ENCODE measurements at regions not wholly inside any gene's neighbourhood (a gene's known extent, or its start where the extent isn't known, plus 50 kb on each side); places are given as distances from the start of the nearest gene placed in this dataset.
"Not testable (repeated sequence)": the region's sequence is repeated elsewhere in the genome, so short reads cannot be mapped to it uniquely, and the experiment has no call there.

DNA sequence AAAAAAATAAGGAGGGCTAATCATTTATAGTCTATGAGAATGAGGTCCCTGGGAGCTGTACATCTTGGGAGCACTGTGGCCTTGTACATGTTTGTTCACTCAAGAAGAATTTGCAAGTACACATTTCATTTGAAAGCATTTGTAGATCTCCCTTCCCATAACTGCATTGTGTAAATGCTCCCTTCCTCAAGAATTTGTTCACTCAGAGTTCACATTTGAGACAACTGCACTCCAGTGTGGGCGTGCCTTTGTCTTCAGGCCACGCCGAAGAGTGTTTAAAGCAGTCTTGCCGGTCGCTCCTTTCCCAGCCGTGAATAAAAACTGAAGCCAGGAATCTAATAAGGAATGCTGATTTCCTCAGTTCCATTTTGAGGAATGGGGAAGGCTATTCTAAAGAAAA lies 291.1 kb upstream of the LYZL1 start:
- H3K27me3 Mint-ChIP-seq (ENCODE audit: insufficient read depth) = no peaks in the 10 kb centered on the region
- H3K9me3 Mint-ChIP-seq = no peaks in the 10 kb centered on the region
- no peaks in the 10 kb centered on the region for H3K36me3 Mint-ChIP-seq (ENCODE audit: low read depth)
- DNase-seq (ENCODE audit: low spot score) = no peak
- no peak overlapping the region for H3K4me3 Mint-ChIP-seq
- H3K27ac Mint-ChIP-seq = no peak overlapping the region
- intact Hi-C loops (cut with micrococcal nuclease) = no loop called here
- H3K4me1 Mint-ChIP-seq (ENCODE audit: low read depth) = no peaks in the 10 kb centered on the region

DNA sequence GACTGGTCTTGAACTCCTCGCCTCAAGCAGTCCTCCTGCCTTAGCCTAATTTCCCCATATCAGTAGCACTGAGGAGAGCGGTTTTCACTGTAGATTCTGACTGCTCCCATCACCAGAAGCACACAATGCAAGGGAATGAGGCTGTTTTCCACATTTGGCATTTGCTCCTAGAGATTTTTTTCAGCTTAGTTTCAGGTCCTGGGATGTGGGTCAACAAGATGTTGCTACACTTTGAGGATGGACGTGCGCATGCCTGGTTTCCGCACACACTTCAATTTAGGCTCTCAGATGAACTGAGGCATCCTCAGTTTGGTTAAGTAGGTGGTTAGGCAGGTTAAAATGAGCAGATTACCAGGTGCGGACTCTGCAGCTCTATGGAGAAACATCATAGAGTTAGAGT lies 287.1 kb upstream of the LYZL1 start:
- Mint-ChIP-seq H3K4me1 (ENCODE audit: low read depth) (no peaks in the 10 kb centered on the region), H3K4me3 (no peak overlapping the region), H3K36me3 (ENCODE audit: low read depth) (no peaks in the 10 kb centered on the region), H3K27me3 (ENCODE audit: insufficient read depth) (no peaks in the 10 kb centered on the region), H3K27ac (no peak overlapping the region), H3K9me3 (no peaks in the 10 kb centered on the region)
- intact Hi-C loops (cut with micrococcal nuclease) = no loop called here
- DNase-seq (ENCODE audit: low spot score) = no peak

DNA sequence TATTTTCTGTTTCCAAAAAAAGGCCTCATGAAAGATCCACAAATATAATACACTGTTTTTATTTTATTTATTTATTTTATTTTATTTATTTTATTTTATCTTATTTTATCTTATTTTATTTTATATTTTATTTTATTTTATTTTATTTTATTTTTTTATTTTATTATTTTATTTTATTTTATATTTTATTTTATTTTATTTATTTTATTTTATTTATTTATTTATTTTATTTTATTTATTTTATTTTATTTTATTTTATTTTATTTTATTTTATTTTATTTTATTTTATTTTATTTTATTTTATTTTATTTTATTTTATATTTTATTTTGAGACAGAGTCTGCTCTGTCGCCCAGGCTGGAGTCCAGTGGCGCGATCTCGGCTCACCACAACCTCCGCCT lies 285.9 kb upstream of the LYZL1 start:
- H3K4me3 Mint-ChIP-seq; DNase-seq (ENCODE audit: low spot score); H3K4me1 Mint-ChIP-seq (ENCODE audit: low read depth); H3K27ac Mint-ChIP-seq; H3K9me3 Mint-ChIP-seq; H3K36me3 Mint-ChIP-seq (ENCODE audit: low read depth); intact Hi-C loops (cut with micrococcal nuclease); H3K27me3 Mint-ChIP-seq (ENCODE audit: insufficient read depth): not testable (repeated sequence)

DNA sequence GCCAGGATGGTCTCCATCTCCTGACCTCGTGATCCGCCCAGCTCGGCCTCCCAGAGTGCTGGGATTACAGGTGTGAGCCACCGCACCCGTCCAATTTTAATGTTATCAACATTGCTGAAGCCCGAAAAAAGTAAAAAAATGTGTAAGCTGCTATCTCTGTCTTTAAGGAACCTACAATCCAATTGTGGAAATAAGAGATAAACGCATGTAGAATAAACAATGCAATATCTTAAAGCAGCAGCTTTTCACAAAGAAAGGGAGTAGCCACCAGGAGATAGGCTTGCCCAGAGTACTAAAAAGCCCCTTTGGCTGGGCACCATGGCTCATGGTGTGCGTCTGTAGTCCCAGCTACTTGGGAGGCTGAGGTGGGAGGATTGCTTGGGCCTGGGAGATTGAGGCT lies 282.9 kb upstream of the LYZL1 start:
- no peaks in the 10 kb centered on the region for H3K9me3 Mint-ChIP-seq
- no peak overlapping the region for H3K27ac Mint-ChIP-seq
- intact Hi-C loops (cut with micrococcal nuclease) = no loop called here
- no peak overlapping the region for H3K4me3 Mint-ChIP-seq
- H3K36me3 Mint-ChIP-seq (ENCODE audit: low read depth) = no peaks in the 10 kb centered on the region
- no peaks in the 10 kb centered on the region for H3K4me1 Mint-ChIP-seq (ENCODE audit: low read depth)
- DNase-seq (ENCODE audit: low spot score) = no peak
- H3K27me3 Mint-ChIP-seq (ENCODE audit: insufficient read depth) = peaks cover 5% of the 10 kb centered on the region

DNA sequence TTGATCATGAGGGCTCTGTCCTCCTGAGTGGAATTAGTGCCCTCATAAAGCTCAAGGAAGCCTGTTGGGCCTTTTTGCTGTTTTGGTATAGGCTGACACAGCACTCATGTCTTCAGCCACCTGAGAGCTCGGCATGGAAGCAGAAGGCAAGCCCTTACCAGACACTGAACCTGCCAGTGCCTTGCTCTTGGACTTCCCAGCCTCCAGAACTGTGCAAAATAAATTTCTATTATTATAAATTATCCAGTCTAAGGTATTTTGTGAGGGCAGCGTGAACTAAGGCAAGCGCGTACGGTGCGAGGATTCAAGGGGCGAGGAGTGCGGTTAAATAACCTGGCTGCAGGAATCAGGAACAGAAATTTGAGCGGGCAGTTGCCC lies 281.5 kb upstream of the LYZL1 start:
- no peak overlapping the region for H3K4me3 Mint-ChIP-seq
- H3K36me3 Mint-ChIP-seq (ENCODE audit: low read depth) = no peaks in the 10 kb centered on the region
- peaks cover 5% of the 10 kb centered on the region for H3K27me3 Mint-ChIP-seq (ENCODE audit: insufficient read depth)
- DNase-seq (ENCODE audit: low spot score) = no peak
- no peaks in the 10 kb centered on the region for H3K4me1 Mint-ChIP-seq (ENCODE audit: low read depth)
- intact Hi-C loops (cut with micrococcal nuclease) = no loop called here
- H3K9me3 Mint-ChIP-seq = no peaks in the 10 kb centered on the region
- H3K27ac Mint-ChIP-seq = no peak overlapping the region

DNA sequence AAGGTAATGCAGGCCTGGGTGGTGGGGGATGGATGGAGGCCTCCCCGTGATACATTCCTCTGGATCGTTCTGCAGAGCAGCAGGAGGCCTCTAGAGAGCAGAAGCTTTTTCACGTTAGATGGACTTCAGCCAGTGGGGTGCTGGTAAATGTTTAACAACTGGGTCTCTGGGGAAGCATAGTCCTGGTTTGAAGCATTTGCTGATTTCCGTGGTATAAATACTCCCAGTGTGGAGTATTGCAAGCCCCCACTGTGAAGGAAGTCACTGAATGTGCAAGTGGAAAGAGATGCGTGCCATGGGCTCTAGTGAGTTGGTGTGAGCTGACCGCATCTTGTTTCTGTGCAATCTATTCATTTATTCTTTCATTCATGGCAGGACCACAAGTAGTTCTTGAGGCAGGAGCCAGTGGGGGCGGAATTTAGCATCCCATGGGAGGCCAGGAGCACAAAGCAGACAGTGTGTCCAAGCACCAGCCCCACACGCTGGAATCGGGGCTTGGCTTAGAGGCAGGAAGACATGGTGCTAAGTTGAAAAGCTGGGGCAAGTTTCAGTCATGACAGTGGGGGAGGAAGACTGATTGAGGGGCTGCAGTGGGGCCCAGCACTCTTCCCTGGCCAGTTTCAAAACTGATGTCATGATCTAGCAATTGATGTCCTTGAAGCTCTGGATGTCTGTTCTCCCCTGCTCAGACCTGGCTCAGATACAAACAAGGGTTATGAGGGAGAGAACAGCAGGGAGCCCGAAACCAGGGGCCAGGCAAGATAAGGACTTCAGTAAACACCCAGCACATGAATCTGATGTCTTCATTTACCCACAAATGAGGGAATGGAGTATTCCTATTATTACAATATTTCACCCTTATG lies 280.9 kb upstream of the LYZL1 start:
- H3K27me3 Mint-ChIP-seq (ENCODE audit: insufficient read depth) = peaks cover 5% of the 10 kb centered on the region
- no peak overlapping the region for H3K27ac Mint-ChIP-seq
- DNase-seq (ENCODE audit: low spot score) = no peak
- no peaks in the 10 kb centered on the region for H3K9me3 Mint-ChIP-seq
- intact Hi-C loops (cut with micrococcal nuclease) = no loop called here
- H3K4me1 Mint-ChIP-seq (ENCODE audit: low read depth) = no peaks in the 10 kb centered on the region
- no peaks in the 10 kb centered on the region for H3K36me3 Mint-ChIP-seq (ENCODE audit: low read depth)
- no peak overlapping the region for H3K4me3 Mint-ChIP-seq

DNA sequence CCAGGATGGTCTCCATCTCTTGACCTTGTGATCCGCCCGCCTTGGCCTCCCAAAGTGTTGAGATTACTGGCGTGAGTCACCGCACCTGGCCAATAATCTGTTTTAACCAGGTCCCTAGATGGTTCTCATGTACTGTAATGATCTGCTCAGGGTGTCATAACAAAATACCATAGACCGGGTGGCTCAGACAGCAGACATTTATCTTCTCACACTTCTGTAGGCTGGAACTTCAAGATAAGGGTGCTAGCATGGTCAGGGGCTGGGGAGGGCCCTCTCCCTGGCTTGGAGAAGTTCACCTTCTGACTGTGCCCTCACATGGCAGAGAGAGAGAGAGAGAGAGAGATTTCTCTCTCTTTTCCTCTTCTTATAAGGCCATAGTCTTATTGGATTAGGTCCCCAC lies 279.4 kb upstream of the LYZL1 start:
- H3K4me3 Mint-ChIP-seq = no peak overlapping the region
- intact Hi-C loops (cut with micrococcal nuclease) = no loop called here
- no peak overlapping the region for H3K27ac Mint-ChIP-seq
- H3K4me1 Mint-ChIP-seq (ENCODE audit: low read depth) = no peaks in the 10 kb centered on the region
- H3K27me3 Mint-ChIP-seq (ENCODE audit: insufficient read depth) = peaks cover 5% of the 10 kb centered on the region
- no peaks in the 10 kb centered on the region for H3K9me3 Mint-ChIP-seq
- no peak for DNase-seq (ENCODE audit: low spot score)
- no peaks in the 10 kb centered on the region for H3K36me3 Mint-ChIP-seq (ENCODE audit: low read depth)

DNA sequence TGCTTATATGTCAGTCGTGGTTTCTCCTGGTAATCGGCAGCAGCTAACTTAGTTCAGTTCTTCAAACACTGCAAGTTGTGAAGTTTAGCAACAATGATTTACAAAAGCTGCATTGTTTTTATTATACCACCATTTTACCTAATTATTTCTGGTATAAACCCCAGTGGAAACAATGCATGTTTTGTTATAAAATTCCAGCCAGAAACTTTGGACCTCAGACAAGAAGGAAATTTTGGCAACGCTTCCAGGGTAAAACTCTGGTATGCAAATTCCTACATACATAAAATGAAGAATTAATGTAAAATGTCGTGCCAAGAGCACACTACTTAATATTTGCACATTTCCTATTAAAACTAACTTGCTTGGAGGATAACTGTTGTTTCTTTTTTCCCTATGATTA lies 277.4 kb upstream of the LYZL1 start:
- Mint-ChIP-seq H3K9me3 (no peaks in the 10 kb centered on the region), H3K27me3 (ENCODE audit: insufficient read depth) (peaks cover 6% of the 10 kb centered on the region), H3K27ac (no peak overlapping the region), H3K4me3 (no peak overlapping the region), H3K36me3 (ENCODE audit: low read depth) (no peaks in the 10 kb centered on the region), H3K4me1 (ENCODE audit: low read depth) (no peaks in the 10 kb centered on the region)
- no peak for DNase-seq (ENCODE audit: low spot score)
- intact Hi-C loops (cut with micrococcal nuclease) = no loop called here

DNA sequence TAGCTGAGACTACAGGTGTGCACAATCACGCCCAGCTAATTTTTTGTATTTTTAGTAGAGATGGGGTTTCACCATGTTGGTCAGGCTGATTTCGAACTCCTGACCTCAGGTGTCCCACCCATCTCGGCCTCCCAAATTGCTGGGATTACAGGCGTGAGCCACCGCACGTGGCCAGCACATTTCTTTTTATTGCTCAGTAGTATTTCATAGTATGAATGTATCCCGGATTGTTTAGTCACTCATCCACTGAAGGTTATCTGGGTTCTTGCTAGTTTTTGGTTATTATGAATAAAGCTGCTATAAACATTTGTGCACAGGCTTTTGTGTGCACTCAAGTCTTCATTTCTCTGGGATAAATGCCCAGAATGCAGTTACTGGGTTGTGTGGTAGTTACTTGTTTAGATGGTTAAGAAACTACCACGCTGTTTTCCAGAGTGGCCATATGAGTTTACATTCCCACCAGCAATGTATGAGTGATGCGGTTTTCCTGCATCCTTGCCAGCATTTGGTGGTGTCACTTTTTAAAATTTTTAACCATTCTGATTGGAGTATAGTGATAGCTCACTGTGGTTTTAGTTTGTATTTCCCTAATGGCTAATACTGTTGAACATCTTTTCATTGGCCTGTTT lies 275.8 kb upstream of the LYZL1 start:
- H3K4me1 Mint-ChIP-seq (ENCODE audit: low read depth) = no peaks in the 10 kb centered on the region
- intact Hi-C loops (cut with micrococcal nuclease) = no loop called here
- no peaks in the 10 kb centered on the region for H3K36me3 Mint-ChIP-seq (ENCODE audit: low read depth)
- DNase-seq (ENCODE audit: low spot score) = no peak
- H3K27ac Mint-ChIP-seq = no peak overlapping the region
- no peaks in the 10 kb centered on the region for H3K9me3 Mint-ChIP-seq
- peaks cover 10% of the 10 kb centered on the region for H3K27me3 Mint-ChIP-seq (ENCODE audit: insufficient read depth)
- no peak overlapping the region for H3K4me3 Mint-ChIP-seq

DNA sequence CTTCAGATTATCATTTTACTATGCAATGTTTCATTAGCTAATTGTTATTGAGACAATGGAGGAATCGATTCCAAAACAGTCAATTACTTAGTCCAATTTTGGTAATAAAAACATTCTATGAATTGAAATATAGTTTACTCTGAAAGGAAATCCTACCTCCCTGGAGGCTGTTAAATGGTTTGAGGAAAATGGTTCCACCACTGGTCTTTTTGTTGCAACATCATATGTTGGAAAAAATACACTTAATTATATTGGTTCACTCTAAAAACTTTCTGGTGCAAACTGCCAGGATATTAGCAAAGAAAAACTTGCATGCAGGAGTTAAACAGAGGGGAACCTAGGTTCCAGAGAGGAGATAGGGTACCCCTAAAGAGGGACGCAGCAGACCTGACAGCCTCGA lies 267.3 kb upstream of the LYZL1 start:
- H3K4me3 Mint-ChIP-seq = no peak overlapping the region
- H3K9me3 Mint-ChIP-seq = no peaks in the 10 kb centered on the region
- no peak overlapping the region for H3K27ac Mint-ChIP-seq
- H3K4me1 Mint-ChIP-seq (ENCODE audit: low read depth) = no peaks in the 10 kb centered on the region
- H3K36me3 Mint-ChIP-seq (ENCODE audit: low read depth) = no peaks in the 10 kb centered on the region
- DNase-seq (ENCODE audit: low spot score) = no peak
- H3K27me3 Mint-ChIP-seq (ENCODE audit: insufficient read depth) = peaks cover 5% of the 10 kb centered on the region
- intact Hi-C loops (cut with micrococcal nuclease) = no loop called here

DNA sequence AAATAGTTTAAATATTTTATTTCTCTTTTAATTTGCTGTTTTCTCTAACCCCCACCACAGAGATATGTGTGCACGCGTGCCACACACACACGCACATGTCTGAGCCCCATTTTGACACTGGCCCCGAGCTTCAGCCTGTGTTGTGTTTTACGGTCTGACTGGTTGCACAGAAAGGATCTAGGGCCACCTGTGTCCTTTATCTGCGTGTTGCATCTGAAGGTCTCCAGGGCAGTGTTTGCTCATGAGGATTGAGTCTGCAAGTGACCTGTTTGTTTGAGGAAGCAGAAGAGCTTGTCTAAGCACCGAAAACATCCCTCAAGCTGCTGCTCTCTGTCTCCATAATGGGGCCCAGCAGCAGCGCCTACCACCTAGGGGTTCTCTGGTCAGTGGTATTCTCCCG lies 266.4 kb upstream of the LYZL1 start:
- intact Hi-C loops (cut with micrococcal nuclease) = no loop called here
- Mint-ChIP-seq H3K4me1 (ENCODE audit: low read depth) (no peaks in the 10 kb centered on the region), H3K36me3 (ENCODE audit: low read depth) (no peaks in the 10 kb centered on the region), H3K4me3 (no peak overlapping the region), H3K27ac (no peak overlapping the region), H3K27me3 (ENCODE audit: insufficient read depth) (peaks cover 4% of the 10 kb centered on the region), H3K9me3 (no peaks in the 10 kb centered on the region)
- DNase-seq (ENCODE audit: low spot score) = no peak

DNA sequence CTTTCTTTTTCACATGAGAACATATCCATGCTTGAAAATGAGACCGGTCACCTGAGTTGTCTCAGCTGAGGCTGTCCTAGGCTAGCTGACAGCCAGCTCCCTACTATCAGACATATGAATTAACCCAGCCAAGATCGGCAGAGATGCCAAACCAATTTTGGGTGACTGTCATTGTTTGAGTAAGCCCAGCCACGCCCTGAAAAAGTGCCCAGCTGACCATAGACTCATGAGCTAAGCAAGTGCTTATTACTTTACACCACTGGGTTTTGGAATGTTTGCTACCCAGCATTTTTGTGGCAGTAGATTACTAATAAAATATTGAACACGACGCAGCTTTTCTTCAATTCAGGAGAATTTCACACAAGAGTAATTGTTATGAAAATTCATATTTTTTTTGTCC lies 265.2 kb upstream of the LYZL1 start:
- Mint-ChIP-seq H3K4me1 (ENCODE audit: low read depth) (no peaks in the 10 kb centered on the region), H3K9me3 (no peaks in the 10 kb centered on the region), H3K4me3 (no peak overlapping the region), H3K27ac (no peak overlapping the region), H3K27me3 (ENCODE audit: insufficient read depth) (no peaks in the 10 kb centered on the region), H3K36me3 (ENCODE audit: low read depth) (no peaks in the 10 kb centered on the region)
- intact Hi-C loops (cut with micrococcal nuclease) = no loop called here
- no peak for DNase-seq (ENCODE audit: low spot score)

DNA sequence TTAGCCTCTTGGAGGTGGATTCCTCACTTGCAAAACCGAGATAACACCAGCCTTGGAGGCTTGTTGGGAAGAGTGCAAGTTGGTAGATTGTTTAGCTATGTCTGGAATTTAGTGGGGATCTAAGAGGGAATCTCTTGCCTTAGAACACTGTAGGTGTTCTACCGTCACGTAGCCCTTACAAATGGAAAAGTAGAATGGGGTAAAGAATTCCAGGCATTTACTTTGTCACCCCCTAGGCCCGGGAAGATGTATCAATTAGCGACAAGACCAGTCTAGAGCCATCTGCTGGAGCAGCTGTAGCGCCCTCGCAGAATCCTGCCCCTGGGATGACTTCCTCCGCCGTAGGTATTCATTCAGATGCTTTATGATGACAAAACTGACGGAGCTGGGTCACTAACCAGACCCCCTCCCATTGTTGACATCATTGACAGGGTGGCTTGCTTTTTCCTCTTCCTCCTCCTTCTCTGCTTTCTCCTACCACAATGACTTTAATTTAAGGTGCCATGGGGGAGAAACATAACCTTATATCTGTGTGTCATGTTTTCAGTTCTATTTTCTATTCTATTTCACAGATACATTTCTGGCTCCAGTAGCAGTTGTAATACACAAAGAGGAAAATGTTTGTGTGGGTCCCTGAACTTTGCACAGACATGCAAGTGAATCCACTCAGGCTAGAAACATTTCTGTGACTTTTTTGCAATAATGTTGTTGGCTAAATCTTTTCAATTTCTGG lies 262.6 kb upstream of the LYZL1 start:
- Mint-ChIP-seq H3K27me3 (ENCODE audit: insufficient read depth) (peaks cover 2% of the 10 kb centered on the region), H3K4me1 (ENCODE audit: low read depth) (no peaks in the 10 kb centered on the region), H3K4me3 (no peak overlapping the region), H3K27ac (no peak overlapping the region), H3K9me3 (no peaks in the 10 kb centered on the region), H3K36me3 (ENCODE audit: low read depth) (no peaks in the 10 kb centered on the region)
- DNase-seq (ENCODE audit: low spot score) = no peak
- intact Hi-C loops (cut with micrococcal nuclease) = no loop called here

Measured in activated T-helper 1 cell treated with anti-CD3 and anti-CD28 coated beads, Interleukin-12 subunit alpha, Interleukin-12 subunit beta, Interleukin-2, Interleukin-4 antibody, amounts not matched to agents 30 ng/mL and 10 ng/mL and 1 ng/mL, durations not matched to agents 14 hours and 24 hours and 36 hours (primary cell).